ENCODE measurements at regions not wholly inside any gene's neighbourhood (a gene's known extent, or its start where the extent isn't known, plus 50 kb on each side); places are given as distances from the start of the nearest gene placed in this dataset.

DNA sequence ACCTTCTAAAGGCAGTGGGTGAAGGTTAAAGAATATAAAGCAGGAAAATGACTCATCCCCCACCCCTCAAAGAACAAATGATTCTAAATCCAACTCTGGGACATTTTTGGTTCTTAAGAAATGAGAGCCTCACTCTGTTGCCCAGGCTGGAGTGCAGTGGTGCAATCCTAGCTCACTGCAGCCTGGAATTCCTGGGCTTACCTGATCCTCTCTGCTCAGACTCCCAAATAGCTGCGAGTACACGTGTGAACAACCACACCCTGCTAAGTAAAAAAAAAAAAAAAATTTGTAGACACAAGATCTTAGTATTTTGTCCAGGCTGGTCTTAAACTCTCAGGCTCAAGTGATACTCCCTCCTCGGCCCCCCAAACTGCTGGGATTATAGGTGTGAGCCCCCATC lies 298.8 kb upstream of the MAF start:
- DNase-seq (ENCODE audit: extremely low read depth, low read depth): no peak
- TF ChIP-seq, protein P1, sequence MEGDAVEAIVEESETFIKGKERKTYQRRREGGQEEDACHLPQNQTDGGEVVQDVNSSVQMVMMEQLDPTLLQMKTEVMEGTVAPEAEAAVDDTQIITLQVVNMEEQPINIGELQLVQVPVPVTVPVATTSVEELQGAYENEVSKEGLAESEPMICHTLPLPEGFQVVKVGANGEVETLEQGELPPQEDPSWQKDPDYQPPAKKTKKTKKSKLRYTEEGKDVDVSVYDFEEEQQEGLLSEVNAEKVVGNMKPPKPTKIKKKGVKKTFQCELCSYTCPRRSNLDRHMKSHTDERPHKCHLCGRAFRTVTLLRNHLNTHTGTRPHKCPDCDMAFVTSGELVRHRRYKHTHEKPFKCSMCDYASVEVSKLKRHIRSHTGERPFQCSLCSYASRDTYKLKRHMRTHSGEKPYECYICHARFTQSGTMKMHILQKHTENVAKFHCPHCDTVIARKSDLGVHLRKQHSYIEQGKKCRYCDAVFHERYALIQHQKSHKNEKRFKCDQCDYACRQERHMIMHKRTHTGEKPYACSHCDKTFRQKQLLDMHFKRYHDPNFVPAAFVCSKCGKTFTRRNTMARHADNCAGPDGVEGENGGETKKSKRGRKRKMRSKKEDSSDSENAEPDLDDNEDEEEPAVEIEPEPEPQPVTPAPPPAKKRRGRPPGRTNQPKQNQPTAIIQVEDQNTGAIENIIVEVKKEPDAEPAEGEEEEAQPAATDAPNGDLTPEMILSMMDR (IDR thresholded peaks at IDR 0.05; ENCODE audit: low read depth, low read length, missing control alignments): no peak
- no peak overlapping the region for H3K4me3 ChIP-seq (replicated peaks; ENCODE audit: low read depth, low read length)

DNA sequence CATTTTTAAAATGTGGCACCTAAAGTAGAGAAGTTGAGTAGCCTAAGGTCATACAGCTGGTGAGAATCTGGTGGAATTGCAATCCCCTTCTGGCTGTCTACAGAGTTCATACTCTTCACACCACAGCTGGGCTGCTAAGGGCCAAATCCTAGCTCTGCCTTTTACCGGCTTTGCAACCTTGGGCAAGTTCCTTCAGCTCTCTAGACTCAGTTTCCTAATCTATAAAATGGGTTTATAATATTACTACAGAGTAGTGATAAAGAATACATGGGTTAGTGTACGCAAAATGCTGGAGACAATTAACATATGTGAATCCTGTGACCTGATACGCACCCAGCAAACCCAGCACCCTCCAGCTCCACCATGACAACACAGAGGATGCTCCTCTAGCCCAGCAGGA lies 298.2 kb upstream of the MAF start:
- H3K4me3 ChIP-seq (replicated peaks; ENCODE audit: low read depth, low read length): no peak overlapping the region
- no peak for DNase-seq (ENCODE audit: extremely low read depth, low read depth)
- TF ChIP-seq, protein P1 (IDR thresholded peaks at IDR 0.05; ENCODE audit: low read depth, low read length, missing control alignments): no peak

DNA sequence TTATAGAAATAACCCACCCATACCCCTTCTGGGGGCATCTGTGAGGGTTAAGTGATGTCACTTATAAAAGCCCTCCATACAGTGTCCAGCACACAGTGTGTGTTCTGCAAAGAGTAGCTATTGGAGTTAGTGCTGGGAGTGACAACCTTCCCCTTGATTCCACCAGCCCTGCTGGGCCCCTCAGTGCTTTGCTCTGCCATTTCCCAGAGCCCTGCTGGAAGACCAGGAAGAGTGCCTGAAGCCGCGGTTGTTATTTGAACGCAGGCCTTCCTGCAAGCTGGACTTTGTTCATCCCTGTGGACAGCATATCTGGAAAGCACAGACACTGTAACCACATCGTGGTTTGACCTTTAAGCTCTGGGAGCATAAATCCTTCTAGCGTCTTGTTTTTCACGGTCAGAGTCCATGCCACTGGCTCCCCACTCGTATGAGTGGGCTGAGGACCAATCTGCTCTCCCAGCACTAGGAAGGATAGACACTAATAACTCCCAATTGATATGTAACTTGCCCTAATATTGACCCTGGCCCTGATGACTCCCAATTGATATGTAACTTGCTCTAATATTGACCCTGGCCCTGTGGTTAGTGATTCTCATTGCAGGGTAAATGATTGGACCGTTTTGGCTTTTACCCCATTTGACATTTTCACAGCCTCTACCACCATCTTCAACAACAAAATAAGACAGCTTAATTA lies 297.1 kb upstream of the MAF start:
- TF ChIP-seq, protein P1 (IDR thresholded peaks at IDR 0.05; ENCODE audit: low read depth, low read length, missing control alignments): no peak
- H3K4me3 ChIP-seq (replicated peaks; ENCODE audit: low read depth, low read length): no peak overlapping the region
- no peak for DNase-seq (ENCODE audit: extremely low read depth, low read depth)

DNA sequence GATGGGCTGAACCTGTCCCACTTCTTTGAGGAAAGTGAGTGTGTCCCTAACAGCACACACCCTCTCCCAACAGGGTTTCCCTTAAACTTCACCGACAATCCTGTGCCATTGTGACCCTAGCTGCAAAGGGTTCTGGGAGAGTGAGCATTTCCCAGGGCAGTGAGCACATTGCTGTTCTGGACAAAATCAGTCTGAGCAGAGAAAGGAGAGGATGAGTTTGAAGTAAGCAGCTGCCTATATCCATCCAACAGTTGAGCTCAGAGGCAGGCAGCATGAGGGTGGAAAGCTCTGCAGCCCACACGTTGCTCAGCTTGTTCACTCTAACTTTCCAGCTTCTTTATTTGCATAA lies 296.5 kb upstream of the MAF start:
- DNase-seq (ENCODE audit: extremely low read depth, low read depth): no peak
- TF ChIP-seq, protein P1 (IDR thresholded peaks at IDR 0.05; ENCODE audit: low read depth, low read length, missing control alignments): no peak
- H3K4me3 ChIP-seq (replicated peaks; ENCODE audit: low read depth, low read length): no peak overlapping the region

DNA sequence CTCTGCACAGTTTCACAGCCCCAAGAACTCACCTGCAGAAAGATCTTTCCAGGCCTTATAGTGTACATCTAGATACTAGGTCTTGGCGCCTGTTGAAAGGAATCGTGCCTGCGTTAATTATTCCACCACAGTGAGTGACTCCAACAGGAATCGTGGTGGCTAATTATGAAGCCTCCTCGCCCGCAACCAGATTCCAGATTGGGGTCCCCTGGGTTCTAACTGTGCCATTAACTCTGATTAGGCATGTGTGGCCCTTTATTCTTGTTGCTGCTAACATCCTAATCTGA lies 295.3 kb upstream of the MAF start:
- TF ChIP-seq, protein P1 (IDR thresholded peaks at IDR 0.05; ENCODE audit: low read depth, low read length, missing control alignments): no peak
- DNase-seq (ENCODE audit: extremely low read depth, low read depth): no peak
- H3K4me3 ChIP-seq (replicated peaks; ENCODE audit: low read depth, low read length): no peak overlapping the region

DNA sequence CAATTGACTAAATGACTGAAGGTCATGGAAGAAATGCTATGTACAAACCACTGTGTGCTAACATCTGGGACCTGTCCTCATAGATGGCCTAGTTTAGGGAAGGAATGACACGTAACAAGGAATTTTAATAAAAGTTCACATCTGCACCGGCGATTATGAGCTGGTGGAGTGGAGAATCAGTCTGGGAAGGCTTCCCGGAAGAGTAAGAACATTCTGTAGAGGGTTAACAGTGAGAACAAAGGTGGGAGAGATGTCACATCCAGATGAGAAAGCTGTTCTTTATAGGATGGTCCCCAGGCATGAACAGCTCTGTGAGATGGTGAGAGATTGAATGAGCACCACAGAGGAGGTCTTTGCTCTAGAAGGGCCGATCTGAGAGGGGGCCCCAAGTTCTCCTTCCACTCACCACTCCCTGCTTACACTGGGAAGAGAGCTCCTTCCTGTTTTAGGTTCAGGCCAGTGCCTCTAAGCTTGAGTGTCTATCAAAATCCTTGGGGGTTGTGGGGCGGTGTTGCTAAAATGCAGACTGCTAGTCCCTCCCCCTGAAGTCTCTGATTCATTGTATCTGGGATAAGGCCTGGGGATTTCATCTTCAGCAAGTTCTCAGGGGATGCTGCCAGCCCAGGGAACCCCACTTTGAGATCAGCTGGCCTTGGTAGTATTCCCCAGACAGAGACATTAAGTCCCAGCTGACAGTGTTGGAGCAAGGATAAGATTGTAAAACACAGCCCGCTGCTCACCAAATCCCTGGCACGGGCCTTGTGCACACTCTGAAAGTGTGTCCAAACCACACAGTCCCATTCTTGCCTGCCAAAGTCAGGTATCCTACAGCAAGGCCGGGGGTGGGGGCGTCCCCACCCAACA lies 294.7 kb upstream of the MAF start:
- TF ChIP-seq, protein P1 (IDR thresholded peaks at IDR 0.05; ENCODE audit: low read depth, low read length, missing control alignments): no peak
- no peak overlapping the region for H3K4me3 ChIP-seq (replicated peaks; ENCODE audit: low read depth, low read length)
- no peak for DNase-seq (ENCODE audit: extremely low read depth, low read depth)
